SKM-1 (cell line): ENCODE measurements at regions not wholly inside any gene's neighbourhood (a gene's known extent, or its start where the extent isn't known, plus 50 kb on each side); places are given as distances from the start of the nearest gene placed in this dataset.

Experiments
- DNase-seq: peaks from one replicate; lab custom pipeline; 2025; ENCODE audit not compliant: unreplicated experiment; lab: John Stamatoyannopoulos, UW

- DNase-seq: no peak
Observed at GRCh38 chr12:108029051-108029835, 99.8 kb upstream of the WSCD2 start.

GRCh38 chr12:108033090-108033489 is 96.0 kb upstream of the WSCD2 start:
- DNase-seq: no peak

GRCh38 chr12:108035372-108035771 is 93.7 kb upstream of the WSCD2 start:
- no peak for DNase-seq

GRCh38 chr12:108037960-108038359 is 91.1 kb upstream of the WSCD2 start:
- DNase-seq: no peak

GRCh38 chr12:108039794-108040193 is 89.3 kb upstream of the WSCD2 start:
- DNase-seq: no peak

GRCh38 chr12:108040947-108041346 is 88.1 kb upstream of the WSCD2 start:
- DNase-seq: no peak

GRCh38 chr12:108043286-108043685 is 85.8 kb upstream of the WSCD2 start:
- DNase-seq: no peak

- DNase-seq: no peak
Observed at GRCh38 chr12:108043750-108044533, 85.1 kb upstream of the WSCD2 start.

- DNase-seq: no peak
Observed at GRCh38 chr12:108046135-108046534, 83.0 kb upstream of the WSCD2 start.

- DNase-seq: no peak
Observed at GRCh38 chr12:108046650-108047049, 82.4 kb upstream of the WSCD2 start.

GRCh38 chr12:108047071-108047550 is 82.0 kb upstream of the WSCD2 start:
- DNase-seq: peak; percentile 23

- DNase-seq: no peak
Observed at GRCh38 chr12:108048686-108049085, 80.4 kb upstream of the WSCD2 start.

GRCh38 chr12:108050696-108051095 is 78.4 kb upstream of the WSCD2 start:
- DNase-seq: no peak

GRCh38 chr12:108052260-108052659 is 76.8 kb upstream of the WSCD2 start:
- no peak for DNase-seq

- DNase-seq: no peak
Observed at GRCh38 chr12:108053512-108053911, 75.6 kb upstream of the WSCD2 start.

- DNase-seq: no peak
Observed at GRCh38 chr12:108054496-108054895, 74.6 kb upstream of the WSCD2 start.

- DNase-seq: no peak
Observed at GRCh38 chr12:108055141-108055540, 73.9 kb upstream of the WSCD2 start.

- no peak for DNase-seq
Observed at GRCh38 chr12:108060067-108060466, 69.0 kb upstream of the WSCD2 start.

GRCh38 chr12:108060903-108061302 is 68.2 kb upstream of the WSCD2 start:
- DNase-seq: no peak

- no peak for DNase-seq
Observed at GRCh38 chr12:108063192-108063591, 65.9 kb upstream of the WSCD2 start.

- DNase-seq: no peak
Observed at GRCh38 chr12:108065069-108065468, 64.0 kb upstream of the WSCD2 start.
